GM12878 (cell line): ENCODE measurements at regions not wholly inside any gene's neighbourhood (a gene's known extent, or its start where the extent isn't known, plus 50 kb on each side); places are given as distances from the start of the nearest gene placed in this dataset.

Source experiments
- ATAC-seq: fragments of 200-7000 bp; cut with Tn5 transposase; 3 replicates; pipeline ENCODE4 v1.9.1; 2020; ENCODE audit warnings: mild to moderate bottlenecking, moderate library complexity
- BruUV-seq: library from RNA; stranded (reverse); fragments of 400-500 nt; replicated peaks from 2 replicates; lab custom pipeline; 2021; lab: Mats Ljungman, UMichigan
- CTCF ChIA-PET: fragments of 300-600 bp; sonication (Branson Sonifier 250); formaldehyde crosslinking; extraction: SDS; loops from one replicate; lab custom pipeline; 2021; ENCODE audit warnings: inconsistent platforms; lab: Yijun Ruan, JAX
- POLR2A ChIA-PET: fragments of 350-600 bp; formaldehyde crosslinking; extraction: SDS; loops from one replicate; lab custom pipeline; 2021; ENCODE audit warnings: inconsistent platforms; lab: Charles Lee
- RAD21 ChIA-PET: fragments of 300-600 bp; sonication (Branson Sonifier 250); formaldehyde crosslinking; loops from one replicate; lab custom pipeline; 2023; ENCODE audit warnings: antibody characterized with exemption; ENCODE audit not compliant: unreplicated experiment; lab: Charles Lee
- SMC1A ChIA-PET: fragments of 300-600 bp; sonication (Branson Sonifier 250); formaldehyde crosslinking; loops from one replicate; lab custom pipeline; 2023; ENCODE audit not compliant: unreplicated experiment, uncharacterized antibody; lab: Charles Lee
- DNase-seq: peaks from one replicate; pipeline ENCODE4 v3.0.0-alpha.2; 2011; ENCODE audit warnings: low read depth, low spot score
- FAIRE-seq: peaks from 3 replicates; lab custom pipeline; 2011; peaks lifted over from hg19 to GRCh38; lab: Jason Lieb, UNC
- H2AFZ ChIP-seq: 2 replicates; pipeline ENCODE4 v1.6.0; 2011; ENCODE audit warnings: low read depth, low read length, control low read depth; ENCODE audit not compliant: control insufficient read depth
- H3K27ac ChIP-seq: 2 replicates; pipeline ENCODE4 v1.5.1; 2011; ENCODE audit warnings: control low read depth; ENCODE audit not compliant: control insufficient read depth, insufficient read depth
- H3K27me3 ChIP-seq, 2 experiments: replicated peaks in 1 of 2; 2 replicates each; pipeline versions ENCODE4 v1.6.0 to v1.6.1; 2011; ENCODE audit warnings: low read length in 1 of 2; ENCODE audit not compliant: control insufficient read depth in 2 of 2, insufficient read depth in 2 of 2
- H3K36me3 ChIP-seq, 2 experiments: 2 replicates each; pipeline ENCODE4 v1.5.1; 2011; ENCODE audit warnings: low read length in 1 of 2; ENCODE audit not compliant: control insufficient read depth in 2 of 2, insufficient read depth in 2 of 2
- H3K4me1 ChIP-seq: 2 replicates; pipeline ENCODE4 v1.6.1; 2011; ENCODE audit warnings: mild to moderate bottlenecking, low read length, moderate library complexity, mixed read lengths; ENCODE audit not compliant: control insufficient read depth, insufficient read depth
- H3K4me2 ChIP-seq: 2 replicates; pipeline ENCODE4 v1.6.0; 2011; ENCODE audit warnings: control low read depth; ENCODE audit not compliant: control insufficient read depth, insufficient read depth
- H3K4me3 ChIP-seq: fragments of 200-600 bp; sonication (generic); 2 replicates; pipeline ENCODE4 v1.5.1; 2016
- H3K79me2 ChIP-seq: 2 replicates; pipeline ENCODE4 v1.6.0; 2011; ENCODE audit warnings: low read length; ENCODE audit not compliant: control insufficient read depth, insufficient read depth
- H3K9ac ChIP-seq: 2 replicates; pipeline ENCODE4 v1.8.0; 2011; ENCODE audit warnings: low read length, control low read depth, mixed read lengths; ENCODE audit not compliant: control insufficient read depth, insufficient read depth
- H3K9me3 ChIP-seq: replicated peaks from 3 replicates; pipeline ENCODE4 v1.5.1; 2011; ENCODE audit warnings: mild to moderate bottlenecking, low read length; ENCODE audit not compliant: control insufficient read depth, insufficient read depth
- H4K20me1 ChIP-seq: 2 replicates; pipeline ENCODE4 v1.6.0; 2011; ENCODE audit not compliant: control insufficient read depth, insufficient read depth
- ASH2L ChIP-seq: fragments of 300-600, 200-600 bp; sonication (generic); IDR thresholded peaks from 2 replicates; pipeline ENCODE4 v1.6.1; 2017; ENCODE audit warnings: low read depth, mild to moderate bottlenecking, borderline replicate concordance
- EGR1 ChIP-seq, 2 experiments: IDR thresholded peaks; 1 replicate in 1 of 2; 2 replicates in 1 of 2; pipeline ENCODE4 v1.6.1; 2011 to 2012; ENCODE audit warnings: low read depth in 2 of 2, low read length in 2 of 2, borderline replicate concordance in 1 of 2, mild to moderate bottlenecking in 1 of 2, moderate library complexity in 1 of 2
- EZH2 ChIP-seq: IDR thresholded peaks from 2 replicates; pipeline ENCODE4 v1.6.1; 2012; ENCODE audit warnings: low read depth, mild to moderate bottlenecking, control low read depth, inconsistent platforms, low read length, borderline replicate concordance; ENCODE audit not compliant: control insufficient read depth
- JUNB ChIP-seq: IDR thresholded peaks from 2 replicates; pipeline ENCODE4 v1.6.1; 2016; ENCODE audit warnings: antibody characterized with exemption, mild to moderate bottlenecking
- KAT2A ChIP-seq: conservative IDR thresholded peaks from 2 replicates; pipeline ENCODE4 v1.6.1; 2011; ENCODE audit warnings: low read depth, low read length; ENCODE audit not compliant: control insufficient read depth
- KLF5 ChIP-seq: fragments of 450-650 bp; IDR thresholded peaks from 2 replicates; pipeline ENCODE4 v1.6.1; 2014; ENCODE audit warnings: mild to moderate bottlenecking; ENCODE audit not compliant: partially characterized antibody
- MEF2B ChIP-seq: fragments of 450-650 bp; IDR thresholded peaks from 2 replicates; pipeline ENCODE4 v1.6.1; 2018; ENCODE audit warnings: mild to moderate bottlenecking, moderate library complexity; ENCODE audit not compliant: partially characterized antibody, poor library complexity, severe bottlenecking
- MLLT1 ChIP-seq: fragments of 450-650 bp; IDR thresholded peaks from 2 replicates; pipeline ENCODE4 v1.6.1; 2016; ENCODE audit warnings: mild to moderate bottlenecking
- NFYB ChIP-seq: IDR thresholded peaks from 2 replicates; pipeline ENCODE4 v1.6.1; 2011; ENCODE audit warnings: low read depth, mild to moderate bottlenecking, low read length, improper control_type of control experiment, moderate library complexity; ENCODE audit not compliant: insufficient read depth
- NR2F1 ChIP-seq: fragments of 450-650 bp; conservative IDR thresholded peaks from 2 replicates; pipeline ENCODE4 v1.6.1; 2017; ENCODE audit warnings: mild to moderate bottlenecking
- PBX3 ChIP-seq: IDR thresholded peaks from 2 replicates; pipeline ENCODE4 v1.6.1; 2011; ENCODE audit warnings: mild to moderate bottlenecking, low read depth, low read length, moderate library complexity; ENCODE audit not compliant: insufficient replicate concordance
- RELB ChIP-seq: fragments of 450-650 bp; IDR thresholded peaks from 2 replicates; pipeline ENCODE4 v1.6.1; 2017; ENCODE audit warnings: low read depth, mild to moderate bottlenecking, moderate library complexity
- RFX5 ChIP-seq: IDR thresholded peaks from 2 replicates; pipeline ENCODE4 v1.6.1; 2011; ENCODE audit warnings: low read depth, low read length, improper control_type of control experiment
- SMARCA5 ChIP-seq: fragments of 450-650 bp; IDR thresholded peaks from 2 replicates; pipeline ENCODE4 v1.6.1; 2017; ENCODE audit warnings: mild to moderate bottlenecking
- TARDBP ChIP-seq: IDR thresholded peaks from 2 replicates; pipeline ENCODE4 v1.6.1; 2016; ENCODE audit warnings: borderline replicate concordance
- USF2 ChIP-seq: IDR thresholded peaks from 2 replicates; pipeline ENCODE4 v1.6.1; 2011; ENCODE audit warnings: low read depth, low read length, improper control_type of control experiment, borderline replicate concordance
- ZBTB33 ChIP-seq: fragments of 450-650 bp; IDR thresholded peaks from 2 replicates; pipeline ENCODE4 v1.6.1; 2017; ENCODE audit warnings: mild to moderate bottlenecking
- in situ Hi-C: fragments of 300-500 bp; cut with MboI; formaldehyde crosslinking; loops from 9 replicates; pipeline ENCODE4 v1.14.3; 2018; ENCODE audit warnings: mixed read lengths
- intact Hi-C: fragments of 100-400 bp; cut with micrococcal nuclease; formaldehyde crosslinking; loops from one replicate; pipeline ENCODE4 v1.14.2; 2022; ENCODE audit not compliant: unreplicated experiment

GRCh38 chr4:174062831-174063230, 220.6 kb downstream of the FBXO8 start:
- in situ Hi-C loops (no loop called here), intact Hi-C loops (no loop called here)
- no peak for ATAC-seq
- FAIRE-seq: no peak
- H3K9me3 ChIP-seq: no peaks in the 10 kb centered on the region
- ChIA-PET SMC1A (no interaction called here), RAD21 (no interaction called here), CTCF (no interaction called here), POLR2A (no interaction called here)
- no peaks in the 10 kb centered on the region for H3K4me1 ChIP-seq
- H3K36me3 ChIP-seq: no peaks in the 10 kb centered on the region
- no peaks in the 10 kb centered on the region for H3K79me2 ChIP-seq
- no peak overlapping the region for H3K9ac ChIP-seq
- no TSS peak for BruUV-seq
- no peak overlapping the region for H3K4me2 ChIP-seq
- H3K4me3 ChIP-seq: no peak overlapping the region
- H3K27ac ChIP-seq: no peak overlapping the region
- H2AFZ ChIP-seq: no peak overlapping the region
- no peak for DNase-seq
- no peaks in the 10 kb centered on the region for H4K20me1 ChIP-seq
- no peaks in the 10 kb centered on the region for H3K27me3 ChIP-seq
- no peak for TF ChIP-seq EZH2
- no peak for TF ChIP-seq RELB
- no peak for TF ChIP-seq MLLT1
- TF ChIP-seq USF2: no peak
- TF ChIP-seq KAT2A: no peak
- TF ChIP-seq ZBTB33: no peak
- TF ChIP-seq PBX3: no peak
- TF ChIP-seq JUNB: no peak
- TF ChIP-seq EGR1 (IDR thresholded peaks at IDR 0.05; ENCODE audit: borderline replicate concordance in 1 of 2, low read depth in 2 of 2, low read length in 2 of 2): no peak
- no peak for TF ChIP-seq MEF2B
- TF ChIP-seq TARDBP: no peak
- TF ChIP-seq RFX5: no peak
- no peak for TF ChIP-seq NR2F1
- no peak for TF ChIP-seq ASH2L
- TF ChIP-seq NFYB: no peak
- no peak for TF ChIP-seq KLF5
- no peak for TF ChIP-seq SMARCA5
